ENCODE measurements at regions not wholly inside any gene's neighbourhood (a gene's known extent, or its start where the extent isn't known, plus 50 kb on each side); places are given as distances from the start of the nearest gene placed in this dataset.

- no peak for DNase-seq (ENCODE audit: extremely low spot score)
- POLR2A ChIA-PET, result no interaction called here
- no peak for TF ChIP-seq LEF1 (IDR thresholded peaks at IDR 0.05; ENCODE audit: borderline replicate concordance)
- TF ChIP-seq FOXA1 (IDR thresholded peaks at IDR 0.05), result no peak
- TF ChIP-seq FOXM1 (IDR thresholded peaks at IDR 0.05; ENCODE audit: borderline replicate concordance), result no peak
- no peak for TF ChIP-seq SUZ12 (IDR thresholded peaks at IDR 0.05)
- no peak for TF ChIP-seq HDGF (IDR thresholded peaks at IDR 0.05; ENCODE audit: borderline replicate concordance)
- no peak for TF ChIP-seq NFRKB (IDR thresholded peaks at IDR 0.05)
- TF ChIP-seq FOXK2 (IDR thresholded peaks at IDR 0.05), result no peak
- no peak for TF ChIP-seq TARDBP (IDR thresholded peaks at IDR 0.05)
- no peak for TF ChIP-seq CTBP1 (IDR thresholded peaks at IDR 0.05; ENCODE audit: borderline replicate concordance)
- CTCF ChIA-PET, result interaction anchor here (1.5 kb wide), 1 partner anchor 39 kb away, joined by 5 read pairs; no protein-coding TSS in a partner anchor
These were observed 189.0 kb upstream of the FOXA2 start for GRCh38 chr20:22773344-22773743.

GRCh38 chr20:22775256-22775655 lies 190.9 kb upstream of the FOXA2 start:
- POLR2A ChIA-PET, result no interaction called here
- CTCF ChIA-PET, result no interaction called here
- no peak for TF ChIP-seq L3MBTL2 (conservative IDR thresholded peaks at IDR 0.05)
- TF ChIP-seq FOXM1 (IDR thresholded peaks at IDR 0.05; ENCODE audit: borderline replicate concordance), result no peak
- no peak for TF ChIP-seq CTBP1 (IDR thresholded peaks at IDR 0.05; ENCODE audit: borderline replicate concordance)
- TF ChIP-seq ARNT (IDR thresholded peaks at IDR 0.05), result no peak
- no peak for TF ChIP-seq NFRKB (IDR thresholded peaks at IDR 0.05)
- no peak for TF ChIP-seq FOXA1 (IDR thresholded peaks at IDR 0.05)
- TF ChIP-seq TARDBP (IDR thresholded peaks at IDR 0.05), result no peak
- no peak for TF ChIP-seq FOXK2 (IDR thresholded peaks at IDR 0.05)
- TF ChIP-seq PKNOX1 (IDR thresholded peaks at IDR 0.05), result no peak
- TF ChIP-seq HDGF (IDR thresholded peaks at IDR 0.05; ENCODE audit: borderline replicate concordance), result no peak
- no peak for TF ChIP-seq LEF1 (IDR thresholded peaks at IDR 0.05; ENCODE audit: borderline replicate concordance)
- TF ChIP-seq ZNF384 (IDR thresholded peaks at IDR 0.05), result no peak
- TF ChIP-seq ELF4 (IDR thresholded peaks at IDR 0.05), result no peak
- no peak for TF ChIP-seq SP1 (IDR thresholded peaks at IDR 0.05)
- DNase-seq (ENCODE audit: extremely low spot score), result no peak

- CTCF ChIA-PET, result no interaction called here
- TF ChIP-seq FOXM1 (IDR thresholded peaks at IDR 0.05; ENCODE audit: borderline replicate concordance) (no peak), FOXK2 (IDR thresholded peaks at IDR 0.05) (no peak), FOXA1 (IDR thresholded peaks at IDR 0.05) (no peak), CTBP1 (IDR thresholded peaks at IDR 0.05; ENCODE audit: borderline replicate concordance) (no peak), ZNF384 (IDR thresholded peaks at IDR 0.05) (no peak), TARDBP (IDR thresholded peaks at IDR 0.05) (no peak), NFRKB (IDR thresholded peaks at IDR 0.05) (no peak), BHLHE40 (IDR thresholded peaks at IDR 0.05; ENCODE audit: borderline replicate concordance) (no peak), SP1 (IDR thresholded peaks at IDR 0.05) (no peak), HDGF (IDR thresholded peaks at IDR 0.05; ENCODE audit: borderline replicate concordance) (no peak), PKNOX1 (IDR thresholded peaks at IDR 0.05) (no peak), ARNT (IDR thresholded peaks at IDR 0.05) (no peak), ELF4 (IDR thresholded peaks at IDR 0.05) (no peak)
- DNase-seq (ENCODE audit: extremely low spot score), result no peak
- POLR2A ChIA-PET, result no interaction called here
These were observed 191.3 kb upstream of the FOXA2 start for GRCh38 chr20:22775671-22776139.

- TF ChIP-seq SUZ12 (IDR thresholded peaks at IDR 0.05), result no peak
- no peak for TF ChIP-seq FOXK2 (IDR thresholded peaks at IDR 0.05)
- no peak for TF ChIP-seq LEF1 (IDR thresholded peaks at IDR 0.05; ENCODE audit: borderline replicate concordance)
- no peak for TF ChIP-seq FOXA1 (IDR thresholded peaks at IDR 0.05)
- ChIA-PET POLR2A (no interaction called here), CTCF (no interaction called here)
- DNase-seq (ENCODE audit: extremely low spot score), result no peak
These were observed 192.0 kb upstream of the FOXA2 start for GRCh38 chr20:22776369-22776768.

- no peak for DNase-seq (ENCODE audit: extremely low spot score)
- ChIA-PET POLR2A (no interaction called here), CTCF (no interaction called here)
- TF ChIP-seq NFRKB (IDR thresholded peaks at IDR 0.05) (no peak), LEF1 (IDR thresholded peaks at IDR 0.05; ENCODE audit: borderline replicate concordance) (no peak), TARDBP (IDR thresholded peaks at IDR 0.05) (no peak), FOXA1 (IDR thresholded peaks at IDR 0.05) (no peak), PKNOX1 (IDR thresholded peaks at IDR 0.05) (no peak), FOXK2 (IDR thresholded peaks at IDR 0.05) (no peak), HDGF (IDR thresholded peaks at IDR 0.05; ENCODE audit: borderline replicate concordance) (no peak), SP1 (IDR thresholded peaks at IDR 0.05) (no peak), ELF4 (IDR thresholded peaks at IDR 0.05) (no peak), BHLHE40 (IDR thresholded peaks at IDR 0.05; ENCODE audit: borderline replicate concordance) (no peak), ZNF384 (IDR thresholded peaks at IDR 0.05) (no peak), L3MBTL2 (conservative IDR thresholded peaks at IDR 0.05) (no peak), ARNT (IDR thresholded peaks at IDR 0.05) (no peak), CTBP1 (IDR thresholded peaks at IDR 0.05; ENCODE audit: borderline replicate concordance) (no peak), SUZ12 (IDR thresholded peaks at IDR 0.05) (no peak), FOXM1 (IDR thresholded peaks at IDR 0.05; ENCODE audit: borderline replicate concordance) (no peak)
These were observed 195.5 kb upstream of the FOXA2 start for GRCh38 chr20:22779878-22780277.

- ChIA-PET POLR2A (no interaction called here), CTCF (no interaction called here)
- no peak for DNase-seq (ENCODE audit: extremely low spot score)
- no peak for TF ChIP-seq FOXK2 (IDR thresholded peaks at IDR 0.05)
- TF ChIP-seq FOXA1 (IDR thresholded peaks at IDR 0.05), result no peak
- TF ChIP-seq FOXM1 (IDR thresholded peaks at IDR 0.05; ENCODE audit: borderline replicate concordance), result no peak
- no peak for TF ChIP-seq NFRKB (IDR thresholded peaks at IDR 0.05)
- no peak for TF ChIP-seq BHLHE40 (IDR thresholded peaks at IDR 0.05; ENCODE audit: borderline replicate concordance)
- no peak for TF ChIP-seq ARNT (IDR thresholded peaks at IDR 0.05)
- no peak for TF ChIP-seq SP1 (IDR thresholded peaks at IDR 0.05)
- no peak for TF ChIP-seq TARDBP (IDR thresholded peaks at IDR 0.05)
These were observed 197.5 kb upstream of the FOXA2 start for GRCh38 chr20:22781869-22782268.

Data from HEK293T (cell line).